Keratinocyte (primary cell): ENCODE measurements at regions not wholly inside any gene's neighbourhood (a gene's known extent, or its start where the extent isn't known, plus 50 kb on each side); places are given as distances from the start of the nearest gene placed in this dataset.

ENCODE experiments used
- CTCF ChIP-seq, 3 experiments: IDR thresholded peaks in 1 of 3; conservative IDR thresholded peaks in 1 of 3; optimal IDR thresholded peaks in 1 of 3; 2 replicates in 2 of 3; 3 replicates in 1 of 3; pipeline versions ENCODE3 to v1.5.1; 2011; ENCODE audit warnings: low read length in 3 of 3, mild to moderate bottlenecking in 3 of 3, moderate library complexity in 2 of 3, control low read depth in 1 of 3, inconsistent platforms in 1 of 3; ENCODE audit not compliant: insufficient read depth in 2 of 3; ENCODE audit errors: extremely low read depth in 1 of 3
- EZH2 ChIP-seq: IDR thresholded peaks from one replicate; pipeline ENCODE4 v1.6.1; 2012; ENCODE audit warnings: inconsistent platforms, mild to moderate bottlenecking, low read length, moderate library complexity

- TF ChIP-seq CTCF (optimal IDR thresholded peaks at IDR 0.05 in 1 of 3, IDR thresholded peaks at IDR 0.05 in 1 of 3, conservative IDR thresholded peaks at IDR 0.05 in 1 of 3; ENCODE audit: extremely low read depth in 1 of 3, insufficient read depth in 2 of 3, low read length in 3 of 3) (no peak), EZH2 (no peak)
These were observed 92.1 kb downstream of the ACKR3 start for GRCh38 chr2:236661762-236662110.
